ENCODE measurements at regions not wholly inside any gene's neighbourhood (a gene's known extent, or its start where the extent isn't known, plus 50 kb on each side); places are given as distances from the start of the nearest gene placed in this dataset.

DNA sequence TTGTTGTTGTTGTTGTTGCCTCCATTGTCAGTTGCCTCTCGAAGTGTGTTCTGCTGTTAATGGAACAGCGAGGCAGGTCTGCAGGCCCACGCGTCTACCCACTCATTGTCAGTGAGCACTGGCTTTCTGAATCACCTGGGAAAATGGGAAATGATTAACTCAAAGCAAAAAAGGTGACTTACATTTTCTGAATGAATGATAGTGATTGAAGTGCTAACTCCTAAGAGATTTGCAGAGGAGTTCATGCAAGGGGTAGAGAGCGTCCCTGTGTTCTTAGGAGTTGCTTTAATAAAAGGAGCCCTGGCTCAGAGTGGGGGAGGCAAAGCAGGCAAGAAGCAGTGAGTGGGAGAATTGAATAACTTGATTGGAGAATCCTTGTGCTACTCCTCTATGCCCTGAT lies 177.6 kb downstream of the CAND1 start:
- Mint-ChIP-seq H3K9me3 (ENCODE audit: low read depth, unreplicated experiment) (peaks cover 2% of the 10 kb centered on the region), H3K27ac (ENCODE audit: unreplicated experiment) (no peak overlapping the region), H3K4me1 (ENCODE audit: low read depth, unreplicated experiment) (peaks cover 8% of the 10 kb centered on the region), H3K27me3 (ENCODE audit: unreplicated experiment) (no peaks in the 10 kb centered on the region), H3K4me3 (ENCODE audit: low read depth, unreplicated experiment) (no peak overlapping the region), H3K36me3 (ENCODE audit: insufficient read depth, unreplicated experiment) (no peaks in the 10 kb centered on the region)
- BruUV-seq (replicated peaks) = no TSS peak
- CTCF ChIA-PET = no interaction called here
- intact Hi-C loops (cut with micrococcal nuclease; ENCODE audit: unreplicated experiment) = no loop called here
- DNase-seq = no peak
- no peak for TF ChIP-seq CTCF (IDR thresholded peaks at IDR 0.05; ENCODE audit: unreplicated experiment)

GRCh38 chr12:67447180-67447579 lies 178.0 kb downstream of the CAND1 start:
- Mint-ChIP-seq H3K4me1 (ENCODE audit: low read depth, unreplicated experiment) (peaks cover 8% of the 10 kb centered on the region), H3K4me3 (ENCODE audit: low read depth, unreplicated experiment) (no peak overlapping the region), H3K27ac (ENCODE audit: unreplicated experiment) (no peak overlapping the region), H3K36me3 (ENCODE audit: insufficient read depth, unreplicated experiment) (no peaks in the 10 kb centered on the region), H3K9me3 (ENCODE audit: low read depth, unreplicated experiment) (peaks cover 2% of the 10 kb centered on the region), H3K27me3 (ENCODE audit: unreplicated experiment) (no peaks in the 10 kb centered on the region)
- BruUV-seq (replicated peaks) = no TSS peak
- no peak for TF ChIP-seq CTCF (IDR thresholded peaks at IDR 0.05; ENCODE audit: unreplicated experiment)
- CTCF ChIA-PET = no interaction called here
- DNase-seq = no peak
- intact Hi-C loops (cut with micrococcal nuclease; ENCODE audit: unreplicated experiment) = no loop called here

GRCh38 chr12:67449591-67450052 lies 180.5 kb downstream of the CAND1 start:
- DNase-seq = no peak
- no TSS peak for BruUV-seq (replicated peaks)
- intact Hi-C loops (cut with micrococcal nuclease; ENCODE audit: unreplicated experiment) = no loop called here
- H3K4me1 Mint-ChIP-seq (ENCODE audit: low read depth, unreplicated experiment) = peaks cover 8% of the 10 kb centered on the region
- no peak overlapping the region for H3K27ac Mint-ChIP-seq (ENCODE audit: unreplicated experiment)
- CTCF ChIA-PET = no interaction called here
- no peaks in the 10 kb centered on the region for H3K27me3 Mint-ChIP-seq (ENCODE audit: unreplicated experiment)
- H3K36me3 Mint-ChIP-seq (ENCODE audit: insufficient read depth, unreplicated experiment) = no peaks in the 10 kb centered on the region
- no peak overlapping the region for H3K4me3 Mint-ChIP-seq (ENCODE audit: low read depth, unreplicated experiment)
- TF ChIP-seq CTCF (IDR thresholded peaks at IDR 0.05; ENCODE audit: unreplicated experiment) = no peak
- peaks cover 2% of the 10 kb centered on the region for H3K9me3 Mint-ChIP-seq (ENCODE audit: low read depth, unreplicated experiment)

DNA sequence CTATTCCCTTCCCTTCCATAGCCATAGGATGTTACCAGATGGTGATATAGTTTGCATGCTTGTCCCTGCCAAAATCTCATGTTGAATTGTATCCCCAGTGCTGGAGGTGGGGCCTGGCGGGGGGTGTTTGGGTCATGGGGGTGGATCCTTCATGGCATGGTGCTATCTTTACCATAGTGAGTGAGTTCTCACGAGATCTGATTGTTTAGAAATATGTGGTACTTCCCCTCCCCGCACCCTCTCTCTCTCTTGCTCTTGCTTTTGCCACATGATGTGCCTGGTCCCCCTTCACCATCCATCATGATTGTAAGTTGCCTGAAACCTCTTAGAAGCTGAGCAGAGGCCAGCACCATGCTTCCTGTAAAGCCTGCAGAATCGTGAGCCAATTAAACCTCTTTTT lies 181.3 kb downstream of the CAND1 start:
- DNase-seq = no peak
- CTCF ChIA-PET = no interaction called here
- Mint-ChIP-seq H3K27me3 (ENCODE audit: unreplicated experiment) (no peaks in the 10 kb centered on the region), H3K4me3 (ENCODE audit: low read depth, unreplicated experiment) (no peak overlapping the region), H3K36me3 (ENCODE audit: insufficient read depth, unreplicated experiment) (no peaks in the 10 kb centered on the region), H3K27ac (ENCODE audit: unreplicated experiment) (no peak overlapping the region), H3K9me3 (ENCODE audit: low read depth, unreplicated experiment) (no peaks in the 10 kb centered on the region), H3K4me1 (ENCODE audit: low read depth, unreplicated experiment) (peaks cover 8% of the 10 kb centered on the region)
- TF ChIP-seq CTCF (IDR thresholded peaks at IDR 0.05; ENCODE audit: unreplicated experiment) = no peak
- intact Hi-C loops (cut with micrococcal nuclease; ENCODE audit: unreplicated experiment) = no loop called here
- BruUV-seq (replicated peaks) = no TSS peak
